ENCODE measurements at regions not wholly inside any gene's neighbourhood (a gene's known extent, or its start where the extent isn't known, plus 50 kb on each side); places are given as distances from the start of the nearest gene placed in this dataset.

DNA sequence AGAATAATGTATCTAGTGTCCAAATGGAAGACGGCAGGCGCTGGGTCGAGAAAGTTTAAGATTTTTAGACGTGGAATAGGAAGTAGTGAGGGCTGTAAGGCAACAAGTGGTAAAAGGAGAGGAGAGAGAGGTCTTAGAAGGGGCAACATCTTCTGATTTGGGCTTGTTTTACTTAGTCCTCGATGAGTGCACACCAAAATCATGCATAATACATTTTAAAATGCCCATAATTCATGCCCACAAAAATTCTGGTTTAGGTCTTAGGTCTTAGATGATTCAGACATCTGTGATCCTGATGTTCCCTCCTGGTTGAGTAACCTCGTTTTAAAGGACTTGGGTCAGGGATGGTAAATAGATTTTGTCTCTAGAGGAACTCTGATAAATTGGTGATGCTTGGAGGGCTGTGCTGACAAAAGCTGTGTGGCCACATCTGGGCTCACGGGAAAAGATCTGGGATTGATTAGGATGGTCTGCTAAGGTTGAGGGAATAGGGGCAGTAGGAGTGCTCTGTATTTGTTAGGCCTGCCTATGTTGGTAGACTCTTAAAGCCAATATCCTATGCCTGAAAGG lies 476.3 kb downstream of the CCDC171 start:
- Histone ChIP-seq H3K27me3 (ENCODE audit: insufficient read depth, low read length) (no peaks in the 10 kb centered on the region; the same call in 1 of the 2 replicates), H3K4me3 (ENCODE audit: low read depth, low read length, poor library complexity, severe bottlenecking) (no peak overlapping the region), H3K9me2 (ENCODE audit: low read depth, low read length) (no peaks in the 10 kb centered on the region), H3K27ac (ENCODE audit: low read depth, low read length, poor library complexity, severe bottlenecking) (no peak overlapping the region), H3K36me3 (ENCODE audit: insufficient read depth, low read length) (no peaks in the 10 kb centered on the region), H3K9ac (ENCODE audit: low read length) (no peak overlapping the region), H3K79me2 (ENCODE audit: insufficient read depth, low read length) (no peaks in the 10 kb centered on the region), H2AFZ (ENCODE audit: low read length) (no peak overlapping the region), H3K9me3 (ENCODE audit: low read length) (no peaks in the 10 kb centered on the region), H3K4me2 (ENCODE audit: low read length) (no peak overlapping the region), H3K4me1 (ENCODE audit: insufficient read depth, low read length, severe bottlenecking) (no peaks in the 10 kb centered on the region), H4K20me1 (ENCODE audit: insufficient read depth, low read length) (no peaks in the 10 kb centered on the region), H3F3A (ENCODE audit: insufficient read depth, low read length) (no peaks in the 10 kb centered on the region)
- TF ChIP-seq, protein P1, sequence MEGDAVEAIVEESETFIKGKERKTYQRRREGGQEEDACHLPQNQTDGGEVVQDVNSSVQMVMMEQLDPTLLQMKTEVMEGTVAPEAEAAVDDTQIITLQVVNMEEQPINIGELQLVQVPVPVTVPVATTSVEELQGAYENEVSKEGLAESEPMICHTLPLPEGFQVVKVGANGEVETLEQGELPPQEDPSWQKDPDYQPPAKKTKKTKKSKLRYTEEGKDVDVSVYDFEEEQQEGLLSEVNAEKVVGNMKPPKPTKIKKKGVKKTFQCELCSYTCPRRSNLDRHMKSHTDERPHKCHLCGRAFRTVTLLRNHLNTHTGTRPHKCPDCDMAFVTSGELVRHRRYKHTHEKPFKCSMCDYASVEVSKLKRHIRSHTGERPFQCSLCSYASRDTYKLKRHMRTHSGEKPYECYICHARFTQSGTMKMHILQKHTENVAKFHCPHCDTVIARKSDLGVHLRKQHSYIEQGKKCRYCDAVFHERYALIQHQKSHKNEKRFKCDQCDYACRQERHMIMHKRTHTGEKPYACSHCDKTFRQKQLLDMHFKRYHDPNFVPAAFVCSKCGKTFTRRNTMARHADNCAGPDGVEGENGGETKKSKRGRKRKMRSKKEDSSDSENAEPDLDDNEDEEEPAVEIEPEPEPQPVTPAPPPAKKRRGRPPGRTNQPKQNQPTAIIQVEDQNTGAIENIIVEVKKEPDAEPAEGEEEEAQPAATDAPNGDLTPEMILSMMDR (IDR thresholded peaks at IDR 0.05; ENCODE audit: low read length) = no peak
- no peak for TF ChIP-seq EZH2 (IDR thresholded peaks at IDR 0.05; ENCODE audit: borderline replicate concordance, low read length)

- Histone ChIP-seq H3F3A (ENCODE audit: insufficient read depth, low read length) (no peaks in the 10 kb centered on the region), H3K27ac (ENCODE audit: low read depth, low read length, poor library complexity, severe bottlenecking) (no peak overlapping the region), H3K4me3 (ENCODE audit: low read depth, low read length, poor library complexity, severe bottlenecking) (no peak overlapping the region), H3K9me2 (ENCODE audit: low read depth, low read length) (no peaks in the 10 kb centered on the region), H2AFZ (ENCODE audit: low read length) (no peak overlapping the region), H3K27me3 (ENCODE audit: insufficient read depth, low read length) (no peaks in the 10 kb centered on the region; the same call in 1 of the 2 replicates), H3K9ac (ENCODE audit: low read length) (no peak overlapping the region), H3K36me3 (ENCODE audit: insufficient read depth, low read length) (no peaks in the 10 kb centered on the region), H3K9me3 (ENCODE audit: low read length) (no peaks in the 10 kb centered on the region), H4K20me1 (ENCODE audit: insufficient read depth, low read length) (no peaks in the 10 kb centered on the region), H3K79me2 (ENCODE audit: insufficient read depth, low read length) (no peaks in the 10 kb centered on the region), H3K4me1 (ENCODE audit: insufficient read depth, low read length, severe bottlenecking) (no peaks in the 10 kb centered on the region), H3K4me2 (ENCODE audit: low read length) (no peak overlapping the region)
- TF ChIP-seq EZH2 (IDR thresholded peaks at IDR 0.05; ENCODE audit: borderline replicate concordance, low read length) = no peak
- TF ChIP-seq, protein P1 (IDR thresholded peaks at IDR 0.05; ENCODE audit: low read length) = no peak
These were observed 477.0 kb downstream of the CCDC171 start for GRCh38 chr9:16029796-16030363.

DNA sequence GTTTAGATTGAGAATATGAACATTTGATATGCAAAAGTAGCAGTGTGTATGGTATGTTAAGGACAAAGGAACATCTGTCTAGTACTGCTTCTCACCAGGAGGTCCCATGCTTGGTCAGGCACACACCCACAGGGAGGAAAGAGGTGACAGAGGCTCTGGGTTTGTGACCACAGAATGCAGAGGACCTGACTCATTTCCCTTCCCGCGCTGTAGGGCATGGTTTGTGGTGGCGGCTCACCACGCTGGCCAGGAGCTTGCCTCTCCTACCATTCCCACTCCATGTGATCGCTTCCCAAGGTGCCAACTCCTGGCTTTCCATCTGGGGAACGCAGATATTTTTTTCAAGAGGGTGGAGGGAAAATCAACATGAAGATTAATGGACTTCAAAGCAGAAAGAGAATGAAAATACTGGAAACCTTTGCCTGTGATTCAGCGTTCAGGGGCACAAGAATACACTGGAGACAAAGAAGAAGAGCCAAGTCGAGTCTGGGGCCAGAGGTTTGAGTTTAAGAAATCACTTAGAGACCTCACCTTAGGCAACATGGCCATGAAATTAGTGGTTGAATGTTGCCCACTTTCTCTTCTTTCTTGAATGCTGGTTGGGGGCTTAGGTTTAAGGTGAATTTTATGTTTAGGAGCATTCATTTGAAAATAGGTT lies 477.8 kb downstream of the CCDC171 start:
- Histone ChIP-seq H3K27ac (ENCODE audit: low read depth, low read length, poor library complexity, severe bottlenecking) (no peak overlapping the region), H3K4me3 (ENCODE audit: low read depth, low read length, poor library complexity, severe bottlenecking) (no peak overlapping the region), H3K9me2 (ENCODE audit: low read depth, low read length) (no peaks in the 10 kb centered on the region), H3K9me3 (ENCODE audit: low read length) (no peaks in the 10 kb centered on the region), H2AFZ (ENCODE audit: low read length) (no peak overlapping the region), H3K4me1 (ENCODE audit: insufficient read depth, low read length, severe bottlenecking) (no peaks in the 10 kb centered on the region), H3K9ac (ENCODE audit: low read length) (no peak overlapping the region), H3K4me2 (ENCODE audit: low read length) (no peak overlapping the region), H3K36me3 (ENCODE audit: insufficient read depth, low read length) (no peaks in the 10 kb centered on the region), H3K27me3 (ENCODE audit: insufficient read depth, low read length) (no peaks in the 10 kb centered on the region; the same call in 1 of the 2 replicates), H3F3A (ENCODE audit: insufficient read depth, low read length) (no peaks in the 10 kb centered on the region), H3K79me2 (ENCODE audit: insufficient read depth, low read length) (no peaks in the 10 kb centered on the region), H4K20me1 (ENCODE audit: insufficient read depth, low read length) (no peaks in the 10 kb centered on the region)
- no peak for TF ChIP-seq EZH2 (IDR thresholded peaks at IDR 0.05; ENCODE audit: borderline replicate concordance, low read length)
- TF ChIP-seq, protein P1 (IDR thresholded peaks at IDR 0.05; ENCODE audit: low read length) = no peak

All from OCI-LY1 (cell line).